SJSA1 (cell line): ENCODE measurements at regions not wholly inside any gene's neighbourhood (a gene's known extent, or its start where the extent isn't known, plus 50 kb on each side); places are given as distances from the start of the nearest gene placed in this dataset.
"Not testable (repeated sequence)": the region's sequence is repeated elsewhere in the genome, so short reads cannot be mapped to it uniquely, and the experiment has no call there.

ENCODE experiments used
- DNase-seq, 2 experiments: peaks; one replicate each; pipeline ENCODE4 v3.0.0-alpha.2; 2015 to 2020; ENCODE audit warnings: low spot score in 2 of 2, low read depth in 1 of 2
- H3K27ac ChIP-seq: fragments of 250-450 bp; sonication (Bioruptor Pico); 2 replicates; pipeline ENCODE4 v1.5.1; 2020; ENCODE audit warnings: mild to moderate bottlenecking, moderate library complexity
- H3K27me3 ChIP-seq: fragments of 250-450 bp; sonication (Bioruptor Pico); replicated peaks from 2 replicates; pipeline ENCODE4 v1.5.1; 2020; ENCODE audit warnings: mild to moderate bottlenecking, moderate library complexity
- H3K36me3 ChIP-seq: fragments of 250-450 bp; sonication (Bioruptor Pico); 2 replicates; pipeline ENCODE4 v1.5.1; 2020; ENCODE audit warnings: mild to moderate bottlenecking
- H3K4me1 ChIP-seq: fragments of 250-450 bp; sonication (Bioruptor Pico); replicated peaks from 2 replicates; pipeline ENCODE4 v1.6.1; 2021; ENCODE audit warnings: mild to moderate bottlenecking
- H3K4me3 ChIP-seq: fragments of 250-450 bp; sonication (Bioruptor Pico); 2 replicates; pipeline ENCODE4 v1.5.1; 2020; ENCODE audit warnings: mild to moderate bottlenecking
- H3K9me3 ChIP-seq: fragments of 250-450 bp; sonication (Bioruptor Pico); replicated peaks from 2 replicates; pipeline ENCODE4 v1.5.1; 2020; ENCODE audit warnings: mild to moderate bottlenecking

- Histone ChIP-seq H3K27me3 (no peaks in the 10 kb centered on the region), H3K4me1 (no peaks in the 10 kb centered on the region), H3K4me3 (no peak overlapping the region), H3K27ac (no peak overlapping the region), H3K36me3 (no peaks in the 10 kb centered on the region), H3K9me3 (no peaks in the 10 kb centered on the region)
- DNase-seq: no peak
Measured at GRCh38 chr9:100785946-100786345, 208.1 kb downstream of the CAVIN4 start.

- no peaks in the 10 kb centered on the region for H3K27me3 ChIP-seq
- DNase-seq: no peak
- no peaks in the 10 kb centered on the region for H3K36me3 ChIP-seq
- no peaks in the 10 kb centered on the region for H3K9me3 ChIP-seq
- H3K4me3 ChIP-seq: no peak overlapping the region
- no peaks in the 10 kb centered on the region for H3K4me1 ChIP-seq
- no peak overlapping the region for H3K27ac ChIP-seq
Measured at GRCh38 chr9:100794738-100795269, 216.9 kb downstream of the CAVIN4 start.

- H3K9me3 ChIP-seq: no peaks in the 10 kb centered on the region
- no peak for DNase-seq
- no peaks in the 10 kb centered on the region for H3K27me3 ChIP-seq
- no peaks in the 10 kb centered on the region for H3K4me1 ChIP-seq
- no peaks in the 10 kb centered on the region for H3K36me3 ChIP-seq
- no peak overlapping the region for H3K27ac ChIP-seq
- H3K4me3 ChIP-seq: no peak overlapping the region
Measured at GRCh38 chr9:100803956-100804355, 224.6 kb upstream of the PLPPR1 start.

GRCh38 chr9:100811643-100812042 is 216.9 kb upstream of the PLPPR1 start:
- no peak for DNase-seq

GRCh38 chr9:100813871-100814270 is 214.7 kb upstream of the PLPPR1 start:
- no peaks in the 10 kb centered on the region for H3K4me1 ChIP-seq
- H3K27me3 ChIP-seq: no peaks in the 10 kb centered on the region
- no peak overlapping the region for H3K27ac ChIP-seq
- DNase-seq: no peak
- no peaks in the 10 kb centered on the region for H3K9me3 ChIP-seq
- H3K36me3 ChIP-seq: no peaks in the 10 kb centered on the region
- H3K4me3 ChIP-seq: no peak overlapping the region

More at GRCh38 chr9:100811643-100812042, 216.9 kb upstream of the PLPPR1 start:
- Histone ChIP-seq H3K4me3 (no peak overlapping the region), H3K36me3 (no peaks in the 10 kb centered on the region), H3K27ac (no peak overlapping the region), H3K4me1 (no peaks in the 10 kb centered on the region), H3K9me3 (no peaks in the 10 kb centered on the region), H3K27me3 (no peaks in the 10 kb centered on the region)

GRCh38 chr9:100819980-100820379 is 208.5 kb upstream of the PLPPR1 start:
- no peaks in the 10 kb centered on the region for H3K36me3 ChIP-seq
- H3K27ac ChIP-seq: no peak overlapping the region
- H3K4me3 ChIP-seq: no peak overlapping the region
- no peaks in the 10 kb centered on the region for H3K9me3 ChIP-seq
- no peak for DNase-seq
- H3K27me3 ChIP-seq: no peaks in the 10 kb centered on the region
- H3K4me1 ChIP-seq: no peaks in the 10 kb centered on the region

- H3K27me3 ChIP-seq, H3K4me3 ChIP-seq, H3K9me3 ChIP-seq, H3K4me1 ChIP-seq, H3K36me3 ChIP-seq, H3K27ac ChIP-seq, DNase-seq: not testable (repeated sequence)
Measured at GRCh38 chr9:100833035-100833434, 195.5 kb upstream of the PLPPR1 start.

- DNase-seq: no peak
- Histone ChIP-seq H3K36me3 (no peaks in the 10 kb centered on the region), H3K4me3 (no peak overlapping the region), H3K27ac (no peak overlapping the region), H3K27me3 (no peaks in the 10 kb centered on the region), H3K9me3 (no peaks in the 10 kb centered on the region), H3K4me1 (no peaks in the 10 kb centered on the region)
Measured at GRCh38 chr9:100838857-100839256, 189.7 kb upstream of the PLPPR1 start.

- H3K4me1 ChIP-seq: no peaks in the 10 kb centered on the region
- no peaks in the 10 kb centered on the region for H3K27me3 ChIP-seq
- H3K36me3 ChIP-seq: no peaks in the 10 kb centered on the region
- no peak overlapping the region for H3K4me3 ChIP-seq
- no peak for DNase-seq
- H3K9me3 ChIP-seq: no peaks in the 10 kb centered on the region
- no peak overlapping the region for H3K27ac ChIP-seq
Measured at GRCh38 chr9:100848726-100849125, 179.8 kb upstream of the PLPPR1 start.

- H3K9me3 ChIP-seq: no peaks in the 10 kb centered on the region
- H3K27me3 ChIP-seq: no peaks in the 10 kb centered on the region
- H3K36me3 ChIP-seq: no peaks in the 10 kb centered on the region
- no peak for DNase-seq
- H3K4me1 ChIP-seq: no peaks in the 10 kb centered on the region
- no peak overlapping the region for H3K4me3 ChIP-seq
- H3K27ac ChIP-seq: no peak overlapping the region
Measured at GRCh38 chr9:100852088-100852487, 176.4 kb upstream of the PLPPR1 start.

- no peak for DNase-seq
- Histone ChIP-seq H3K4me3 (no peak overlapping the region), H3K27me3 (no peaks in the 10 kb centered on the region), H3K4me1 (no peaks in the 10 kb centered on the region), H3K36me3 (no peaks in the 10 kb centered on the region), H3K27ac (no peak overlapping the region), H3K9me3 (no peaks in the 10 kb centered on the region)
Measured at GRCh38 chr9:100856238-100856637, 172.3 kb upstream of the PLPPR1 start.

- Histone ChIP-seq H3K27me3 (no peaks in the 10 kb centered on the region), H3K4me3 (no peak overlapping the region), H3K9me3 (no peaks in the 10 kb centered on the region), H3K27ac (no peak overlapping the region), H3K36me3 (no peaks in the 10 kb centered on the region), H3K4me1 (no peaks in the 10 kb centered on the region)
- no peak for DNase-seq
Measured at GRCh38 chr9:100865111-100865510, 163.4 kb upstream of the PLPPR1 start.

GRCh38 chr9:100865648-100866047 is 162.9 kb upstream of the PLPPR1 start:
- no peak for DNase-seq
- no peaks in the 10 kb centered on the region for H3K4me1 ChIP-seq
- H3K36me3 ChIP-seq: no peaks in the 10 kb centered on the region
- no peaks in the 10 kb centered on the region for H3K9me3 ChIP-seq
- no peak overlapping the region for H3K27ac ChIP-seq
- no peak overlapping the region for H3K4me3 ChIP-seq
- H3K27me3 ChIP-seq: no peaks in the 10 kb centered on the region

GRCh38 chr9:100869326-100869725 is 159.2 kb upstream of the PLPPR1 start:
- Histone ChIP-seq H3K9me3 (no peaks in the 10 kb centered on the region), H3K27ac (no peak overlapping the region), H3K27me3 (no peaks in the 10 kb centered on the region), H3K4me3 (no peak overlapping the region), H3K36me3 (no peaks in the 10 kb centered on the region), H3K4me1 (no peaks in the 10 kb centered on the region)
- no peak for DNase-seq

- Histone ChIP-seq H3K27me3 (no peaks in the 10 kb centered on the region), H3K27ac (no peak overlapping the region), H3K4me3 (no peak overlapping the region), H3K9me3 (no peaks in the 10 kb centered on the region), H3K36me3 (no peaks in the 10 kb centered on the region), H3K4me1 (no peaks in the 10 kb centered on the region)
- no peak for DNase-seq
Measured at GRCh38 chr9:100879884-100880283, 148.6 kb upstream of the PLPPR1 start.
